ENCODE measurements at regions not wholly inside any gene's neighbourhood (a gene's known extent, or its start where the extent isn't known, plus 50 kb on each side); places are given as distances from the start of the nearest gene placed in this dataset.
"Not testable (repeated sequence)": the region's sequence is repeated elsewhere in the genome, so short reads cannot be mapped to it uniquely, and the experiment has no call there.

- no peak for DNase-seq
Measured at GRCh38 chr12:92416385-92416812, 270.8 kb upstream of the BTG1 start.

GRCh38 chr12:92414170-92415070 is 268.8 kb upstream of the BTG1 start:
- DNase-seq: no peak

- no peak for DNase-seq
Measured at GRCh38 chr12:92413286-92413685, 267.6 kb upstream of the BTG1 start.

- DNase-seq: no peak
Measured at GRCh38 chr12:92412856-92413255, 267.2 kb upstream of the BTG1 start.

GRCh38 chr12:92411687-92412086 is 266.0 kb upstream of the BTG1 start:
- no peak for DNase-seq

GRCh38 chr12:92408072-92408900 is 262.6 kb upstream of the BTG1 start:
- DNase-seq: peak; percentile 49 to 65

GRCh38 chr12:92406404-92407070 is 260.9 kb upstream of the BTG1 start:
- not testable (repeated sequence) for DNase-seq

GRCh38 chr12:92405801-92406251 is 260.2 kb upstream of the BTG1 start:
- DNase-seq: not testable (repeated sequence)

- no peak for DNase-seq
Measured at GRCh38 chr12:92404921-92405320, 259.3 kb upstream of the BTG1 start.

- DNase-seq: no peak
Measured at GRCh38 chr12:92404259-92404894, 258.7 kb upstream of the BTG1 start.

GRCh38 chr12:92403210-92404175 is 257.8 kb upstream of the BTG1 start:
- DNase-seq: peak in 1 of 2 experiments; percentile 14

- no peak for DNase-seq
Measured at GRCh38 chr12:92402415-92402814, 256.8 kb upstream of the BTG1 start.

- no peak for DNase-seq
Measured at GRCh38 chr12:92400006-92400405, 254.4 kb upstream of the BTG1 start.

GRCh38 chr12:92398565-92399309 is 253.1 kb upstream of the BTG1 start:
- DNase-seq: no peak

GRCh38 chr12:92396647-92397252 is 251.1 kb upstream of the BTG1 start:
- DNase-seq: no peak

GRCh38 chr12:92395322-92395721 is 249.7 kb upstream of the BTG1 start:
- DNase-seq: no peak

- DNase-seq: no peak
Measured at GRCh38 chr12:92394895-92395294, 249.2 kb upstream of the BTG1 start.

- DNase-seq: no peak
Measured at GRCh38 chr12:92393504-92393903, 247.9 kb upstream of the BTG1 start.

GRCh38 chr12:92391726-92392125 is 246.1 kb upstream of the BTG1 start:
- not testable (repeated sequence) for DNase-seq

- no peak for DNase-seq
Measured at GRCh38 chr12:92389466-92389865, 243.8 kb upstream of the BTG1 start.

Measured in NCI-H524 (cell line).